Keratinocyte (primary cell): ENCODE measurements at regions not wholly inside any gene's neighbourhood (a gene's known extent, or its start where the extent isn't known, plus 50 kb on each side); places are given as distances from the start of the nearest gene placed in this dataset.

Experiments
- CTCF ChIP-seq, 3 experiments: IDR thresholded peaks in 1 of 3; conservative IDR thresholded peaks in 1 of 3; optimal IDR thresholded peaks in 1 of 3; 2 replicates in 2 of 3; 3 replicates in 1 of 3; pipeline versions ENCODE3 to v1.5.1; 2011; ENCODE audit warnings: low read length in 3 of 3, mild to moderate bottlenecking in 3 of 3, moderate library complexity in 2 of 3, control low read depth in 1 of 3, inconsistent platforms in 1 of 3; ENCODE audit not compliant: insufficient read depth in 2 of 3; ENCODE audit errors: extremely low read depth in 1 of 3
- EZH2 ChIP-seq: IDR thresholded peaks from one replicate; pipeline ENCODE4 v1.6.1; 2012; ENCODE audit warnings: inconsistent platforms, mild to moderate bottlenecking, low read length, moderate library complexity

- TF ChIP-seq CTCF (optimal IDR thresholded peaks at IDR 0.05 in 1 of 3, IDR thresholded peaks at IDR 0.05 in 1 of 3, conservative IDR thresholded peaks at IDR 0.05 in 1 of 3; ENCODE audit: extremely low read depth in 1 of 3, insufficient read depth in 2 of 3, low read length in 3 of 3) (no peak), EZH2 (no peak)
These were observed 311.1 kb downstream of the INHBA start for GRCh38 chr7:41391818-41392217.
